BJ (cell line): ENCODE measurements at regions not wholly inside any gene's neighbourhood (a gene's known extent, or its start where the extent isn't known, plus 50 kb on each side); places are given as distances from the start of the nearest gene placed in this dataset.

Experiments
- CTCF ChIA-PET: fragments of 350-600 bp; formaldehyde crosslinking; extraction: SDS; loops from one replicate; lab custom pipeline; 2021; ENCODE audit warnings: antibody characterized with exemption, inconsistent platforms; lab: Yijun Ruan, JAX
- POLR2A ChIA-PET: fragments of 300-600 bp; sonication (Branson Sonifier 250); formaldehyde crosslinking; extraction: SDS; loops from one replicate; lab custom pipeline; 2021; ENCODE audit warnings: antibody characterized with exemption; lab: Charles Lee
- DNase-seq: peaks from one replicate; pipeline ENCODE4 v3.0.0-alpha.2; 2011; ENCODE audit warnings: low read depth
- H3K27me3 ChIP-seq: 2 replicates; pipeline ENCODE4 v1.6.0; 2011; ENCODE audit warnings: low read length; ENCODE audit not compliant: control insufficient read depth, insufficient read depth
- H3K36me3 ChIP-seq: 2 replicates; pipeline ENCODE4 v1.5.1; 2011; ENCODE audit warnings: low read length; ENCODE audit not compliant: control insufficient read depth, insufficient read depth
- H3K4me3 ChIP-seq: 2 replicates; pipeline ENCODE4 v1.5.1; 2011; ENCODE audit warnings: low read depth, mild to moderate bottlenecking, control low read depth, low read length
- CTCF ChIP-seq: IDR thresholded peaks from 2 replicates; pipeline ENCODE4 v1.5.1; 2011; ENCODE audit warnings: low read depth, mild to moderate bottlenecking, control low read depth, inconsistent platforms, low read length, moderate library complexity; ENCODE audit not compliant: insufficient read depth

- Histone ChIP-seq H3K4me3 (no peak overlapping the region), H3K27me3 (no peaks in the 10 kb centered on the region), H3K36me3 (no peaks in the 10 kb centered on the region)
- POLR2A ChIA-PET = no interaction called here
- no peak for TF ChIP-seq CTCF
- DNase-seq = no peak
- CTCF ChIA-PET = no interaction called here
These were observed 56.2 kb upstream of the RAB27B start for GRCh38 chr18:54772056-54772455.

GRCh38 chr18:54774423-54774822, 53.9 kb upstream of the RAB27B start:
- no peak for TF ChIP-seq CTCF
- peak; percentile 52 for DNase-seq
- H3K4me3 ChIP-seq = no peak overlapping the region
- no peaks in the 10 kb centered on the region for H3K27me3 ChIP-seq
- ChIA-PET POLR2A (interaction anchor here (0.6 kb wide), 1 partner anchor 31 kb away, joined by 3 read pairs; no protein-coding TSS in a partner anchor), CTCF (interaction anchor here (1.0 to 1.1 kb wide), 5 partner anchors 13 to 175 kb away, joined by 3 to 4 read pairs (median 3); no protein-coding TSS in a partner anchor)
- H3K36me3 ChIP-seq = no peaks in the 10 kb centered on the region

GRCh38 chr18:54774981-54775665, 53.2 kb upstream of the RAB27B start:
- no peak for TF ChIP-seq CTCF
- Histone ChIP-seq H3K27me3 (no peaks in the 10 kb centered on the region), H3K36me3 (no peaks in the 10 kb centered on the region), H3K4me3 (no peak overlapping the region)
- POLR2A ChIA-PET = no interaction called here
- CTCF ChIA-PET = interaction anchor here (0.6 to 1.1 kb wide), 6 partner anchors 12 to 175 kb away, joined by 3 to 4 read pairs (median 3); no protein-coding TSS in a partner anchor
- DNase-seq = no peak

- peak; percentile 47 for TF ChIP-seq CTCF
- Histone ChIP-seq H3K27me3 (no peaks in the 10 kb centered on the region), H3K4me3 (no peak overlapping the region), H3K36me3 (no peaks in the 10 kb centered on the region)
- ChIA-PET POLR2A (no interaction called here), CTCF (interaction anchor here (0.6 to 1.1 kb wide), 4 partner anchors 11 to 114 kb away, joined by 3 to 4 read pairs (median 3); no protein-coding TSS in a partner anchor)
- DNase-seq = no peak
These were observed 52.6 kb upstream of the RAB27B start for GRCh38 chr18:54775686-54776085.

GRCh38 chr18:54776282-54776977, 51.8 kb upstream of the RAB27B start:
- no peaks in the 10 kb centered on the region for H3K27me3 ChIP-seq
- CTCF ChIA-PET = no interaction called here
- POLR2A ChIA-PET = no interaction called here
- H3K36me3 ChIP-seq = no peaks in the 10 kb centered on the region
- DNase-seq = peak; percentile 97
- H3K4me3 ChIP-seq = no peak overlapping the region
- TF ChIP-seq CTCF = no peak
